H9 (cell line): ENCODE measurements at regions not wholly inside any gene's neighbourhood (a gene's known extent, or its start where the extent isn't known, plus 50 kb on each side); places are given as distances from the start of the nearest gene placed in this dataset.

Source experiments
- DNase-seq: peaks from one replicate; pipeline ENCODE4 v3.0.0-alpha.2; 2017
- H2AFZ ChIP-seq: one replicate; pipeline ENCODE4 v1.6.1; 2013; ENCODE audit warnings: mild to moderate bottlenecking, low read length, control low read depth, moderate library complexity
- H2AK5ac ChIP-seq: 2 replicates; pipeline ENCODE4 v1.6.1; 2013; ENCODE audit warnings: low read length, control low read depth, mixed read lengths; ENCODE audit not compliant: insufficient read length
- H2BK120ac ChIP-seq: one replicate; pipeline ENCODE4 v1.6.1; 2013; ENCODE audit warnings: low read depth, mild to moderate bottlenecking, low read length, control low read depth, inconsistent platforms; ENCODE audit not compliant: poor library complexity, severe bottlenecking
- H2BK12ac ChIP-seq: 2 replicates; pipeline ENCODE4 v1.6.1; 2013; ENCODE audit warnings: low read length, control low read depth, mixed read lengths, low read depth; ENCODE audit not compliant: insufficient read length
- H2BK15ac ChIP-seq: 2 replicates; pipeline ENCODE4 v1.6.1; 2013; ENCODE audit warnings: low read depth, low read length, control low read depth
- H2BK20ac ChIP-seq: one replicate; pipeline ENCODE4 v1.6.1; 2013; ENCODE audit warnings: low read depth, mild to moderate bottlenecking, low read length, control low read depth, inconsistent platforms; ENCODE audit not compliant: poor library complexity, severe bottlenecking
- H2BK5ac ChIP-seq: 2 replicates; pipeline ENCODE4 v1.6.1; 2013; ENCODE audit warnings: low read length, control low read depth, mixed read lengths; ENCODE audit not compliant: insufficient read length
- H3K14ac ChIP-seq: 2 replicates; pipeline ENCODE4 v1.6.1; 2013; ENCODE audit warnings: low read length, control low read depth; ENCODE audit not compliant: insufficient read depth
- H3K18ac ChIP-seq: 2 replicates; pipeline ENCODE4 v1.6.1; 2013; ENCODE audit warnings: low read depth, mild to moderate bottlenecking, mixed read lengths, low read length, control low read depth; ENCODE audit not compliant: insufficient read length
- H3K23ac ChIP-seq: 2 replicates; pipeline ENCODE4 v1.6.1; 2013; ENCODE audit warnings: low read length, control low read depth, mixed read lengths, low read depth; ENCODE audit not compliant: insufficient read length
- H3K23me2 ChIP-seq: 2 replicates; pipeline ENCODE4 v1.6.1; 2013; ENCODE audit warnings: low read depth, mild to moderate bottlenecking, mixed read lengths, low read length, control low read depth; ENCODE audit not compliant: insufficient read length, poor library complexity, severe bottlenecking
- H3K27ac ChIP-seq: 2 replicates; pipeline ENCODE4 v1.5.1; 2013; ENCODE audit warnings: low read length, control low read depth, mixed read lengths, low read depth; ENCODE audit not compliant: insufficient read length
- H3K27me3 ChIP-seq: 2 replicates; pipeline ENCODE4 v1.6.1; 2013; ENCODE audit warnings: low read length, control low read depth, inconsistent platforms; ENCODE audit not compliant: insufficient read depth
- H3K4ac ChIP-seq: 2 replicates; pipeline ENCODE4 v1.6.1; 2013; ENCODE audit warnings: low read depth, mild to moderate bottlenecking, control low read depth, inconsistent platforms, low read length, moderate library complexity
- H3K4me1 ChIP-seq: 2 replicates; pipeline ENCODE4 v1.6.1; 2013; ENCODE audit warnings: low read length, control low read depth, inconsistent platforms; ENCODE audit not compliant: insufficient read depth
- H3K4me2 ChIP-seq: 2 replicates; pipeline ENCODE4 v1.6.1; 2013; ENCODE audit warnings: low read length, control low read depth, mixed read lengths; ENCODE audit not compliant: insufficient read length, insufficient read depth
- H3K56ac ChIP-seq: 2 replicates; pipeline ENCODE4 v1.6.1; 2013; ENCODE audit warnings: low read depth, mild to moderate bottlenecking, mixed read lengths, low read length, control low read depth; ENCODE audit not compliant: insufficient read length
- H3K79me1 ChIP-seq: 2 replicates; pipeline ENCODE4 v1.6.1; 2013; ENCODE audit warnings: low read depth, mild to moderate bottlenecking, moderate library complexity, low read length, control low read depth, inconsistent platforms; ENCODE audit not compliant: insufficient read depth, poor library complexity, severe bottlenecking
- H3K79me2 ChIP-seq: 2 replicates; pipeline ENCODE4 v1.6.1; 2013; ENCODE audit warnings: low read length, control low read depth, inconsistent platforms; ENCODE audit not compliant: insufficient read depth
- H3K9ac ChIP-seq: 2 replicates; pipeline ENCODE4 v1.6.1; 2013; ENCODE audit warnings: low read length, control low read depth, mixed read lengths; ENCODE audit not compliant: insufficient read length; ENCODE audit errors: extremely low read depth
- H3K9me3 ChIP-seq: one replicate; pipeline ENCODE4 v1.6.1; 2013; ENCODE audit warnings: low read depth, low read length, inconsistent platforms; ENCODE audit not compliant: control insufficient read depth
- H3T11ph ChIP-seq: one replicate; pipeline ENCODE4 v1.6.1; 2013; ENCODE audit warnings: mild to moderate bottlenecking, low read length, control low read depth, inconsistent platforms
- H4K20me1 ChIP-seq: one replicate; pipeline ENCODE4 v1.6.1; 2013; ENCODE audit not compliant: control insufficient read depth, insufficient read length, insufficient read depth
- H4K5ac ChIP-seq: 2 replicates; pipeline ENCODE4 v1.6.1; 2013; ENCODE audit warnings: low read depth, mild to moderate bottlenecking, mixed read lengths, low read length, control low read depth; ENCODE audit not compliant: insufficient read length
- H4K8ac ChIP-seq: replicated peaks from 2 replicates; pipeline ENCODE4 v1.6.1; 2013; ENCODE audit warnings: low read length, control low read depth, mixed read lengths, low read depth; ENCODE audit not compliant: insufficient read length
- H4K91ac ChIP-seq: 2 replicates; pipeline ENCODE4 v1.6.1; 2013; ENCODE audit warnings: low read depth, mild to moderate bottlenecking, moderate library complexity, mixed read lengths, low read length, control low read depth; ENCODE audit not compliant: insufficient read length
- H3K27ac Mint-ChIP-seq, 3 experiments: 2 replicates in 2 of 3; 3 replicates in 1 of 3; pipeline ENCODE4 v1.8.0; 2020 to 2021; ENCODE audit warnings: mixed read lengths in 3 of 3, mild to moderate bottlenecking in 1 of 3, moderate library complexity in 1 of 3
- H3K27me3 Mint-ChIP-seq: 2 replicates; pipeline ENCODE4 v1.8.0; 2021; ENCODE audit warnings: low read depth, mild to moderate bottlenecking, moderate library complexity, mixed read lengths
- H3K36me3 Mint-ChIP-seq, 3 experiments: 2 replicates in 2 of 3; 3 replicates in 1 of 3; pipeline ENCODE4 v1.8.0; 2020 to 2021; ENCODE audit warnings: low read depth in 3 of 3, mixed read lengths in 3 of 3; ENCODE audit not compliant: insufficient read depth in 1 of 3
- H3K4me1 Mint-ChIP-seq, 2 experiments: 2 replicates each; pipeline ENCODE4 v1.8.0; 2020; ENCODE audit warnings: mixed read lengths in 2 of 2
- H3K4me3 Mint-ChIP-seq, 2 experiments: 2 replicates in 1 of 2; 3 replicates in 1 of 2; pipeline ENCODE4 v1.8.0; 2020 to 2021; ENCODE audit warnings: mild to moderate bottlenecking in 2 of 2, mixed read lengths in 2 of 2, moderate library complexity in 1 of 2
- H3K9me3 Mint-ChIP-seq, 2 experiments: 2 replicates in 1 of 2; 3 replicates in 1 of 2; pipeline ENCODE4 v1.8.0; 2020; ENCODE audit warnings: mild to moderate bottlenecking in 2 of 2, mixed read lengths in 2 of 2, moderate library complexity in 1 of 2
- CTCF ChIP-seq: fragments of 200-600 bp; sonication (generic); conservative IDR thresholded peaks from 3 replicates; pipeline ENCODE4 v1.8.0; 2021; ENCODE audit warnings: antibody characterized with exemption, mild to moderate bottlenecking
- WGBS: extraction: QIAGEN DNeasy Blood & Tissue Kit; methylation state at CpG from one replicate; pipeline ENCODE4 v1.1.7; 2013; ENCODE audit warnings: missing lambda C conversion rate, low lambda C conversion rate, mixed read lengths; ENCODE audit not compliant: insufficient read length; ENCODE audit errors: extremely low coverage; 5-methylcytosine and 5-hydroxymethylcytosine counted together

- Mint-ChIP-seq H3K4me3 (no peak overlapping the region), H3K27me3 (peaks cover 4% of the 10 kb centered on the region; the same call in 1 of the 2 replicates), H3K36me3 (peaks cover 2 to 6% (median 6%) of the 10 kb centered on the region in 3 experiments; a peak in 4 of 7 replicates), H3K9me3 (peaks cover 68 to 86% of the 10 kb centered on the region in 2 experiments), H3K27ac (no peak overlapping the region), H3K4me1 (no peaks in the 10 kb centered on the region)
- H2BK120ac ChIP-seq = no peak overlapping the region
- H3K27me3 ChIP-seq = no peaks in the 10 kb centered on the region
- H4K20me1 ChIP-seq = no peaks in the 10 kb centered on the region
- H3K4me1 ChIP-seq = no peaks in the 10 kb centered on the region
- H2BK5ac ChIP-seq = no peak overlapping the region
- no peak for TF ChIP-seq CTCF
- no peak overlapping the region for H4K5ac ChIP-seq
- peaks cover 19% of the 10 kb centered on the region for H3K9me3 ChIP-seq
- H3K23ac ChIP-seq = no peak overlapping the region
- H4K8ac ChIP-seq = no peak overlapping the region
- H3K14ac ChIP-seq = no peak overlapping the region
- no peak overlapping the region for H3K18ac ChIP-seq
- no peak overlapping the region for H2BK15ac ChIP-seq
- no peak overlapping the region for H2AK5ac ChIP-seq
- no peaks in the 10 kb centered on the region for H3K79me1 ChIP-seq
- DNase-seq = no peak
- H3K56ac ChIP-seq = no peak overlapping the region
- H3K9ac ChIP-seq = no peak overlapping the region
- H3K4ac ChIP-seq = no peak overlapping the region
- no peak overlapping the region for H4K91ac ChIP-seq
- no CpG with 5 or more reads among the region's 1 CpG for WGBS
- H3K4me2 ChIP-seq = no peak overlapping the region
- no peak overlapping the region for H3K27ac ChIP-seq
- H2AFZ ChIP-seq = no peak overlapping the region
- no peaks in the 10 kb centered on the region for H3K23me2 ChIP-seq
- no peaks in the 10 kb centered on the region for H3K79me2 ChIP-seq
- H2BK12ac ChIP-seq = no peak overlapping the region
- H2BK20ac ChIP-seq = no peak overlapping the region
- no peak overlapping the region for H3T11ph ChIP-seq
These were observed 153.2 kb downstream of the KLF8 start for GRCh38 chrX:56385336-56385735.
